ENCODE measurements at regions not wholly inside any gene's neighbourhood (a gene's known extent, or its start where the extent isn't known, plus 50 kb on each side); places are given as distances from the start of the nearest gene placed in this dataset.

DNA sequence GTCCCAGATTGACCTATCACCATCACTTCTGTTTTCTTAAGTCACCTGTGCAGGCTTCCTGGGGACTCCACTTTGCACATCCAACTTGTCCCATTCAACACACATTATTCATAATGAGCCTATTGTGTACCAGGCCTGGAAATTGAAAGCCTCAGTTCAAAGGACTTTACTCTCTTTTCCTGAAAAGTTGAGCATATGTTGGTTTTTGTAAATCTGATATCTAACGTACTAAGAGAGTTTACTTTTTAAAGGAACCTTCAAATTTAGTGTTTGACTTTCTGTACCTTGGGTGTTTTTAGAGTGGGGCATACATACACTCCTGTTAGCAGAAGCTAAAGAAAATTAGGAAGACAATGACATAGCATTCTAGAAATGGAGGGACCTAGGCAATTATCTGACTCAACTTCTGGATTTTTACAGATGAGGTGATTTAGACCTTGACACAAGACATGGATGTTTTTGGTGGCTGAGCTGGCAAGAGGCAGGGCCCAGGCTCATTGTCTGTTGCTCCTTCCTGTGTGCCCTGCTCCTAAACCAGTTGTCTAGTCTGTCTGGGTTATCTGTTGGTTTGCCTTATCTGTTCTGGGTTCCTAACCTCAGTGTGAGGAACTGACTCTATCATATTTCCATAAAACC, 336.5 kb downstream of the RPS6KC1 start:
- Histone ChIP-seq H3K4me3 (ENCODE audit: low read length) (no peak overlapping the region), H3K79me2 (ENCODE audit: low read length) (no peaks in the 10 kb centered on the region), H3K27ac (ENCODE audit: low read length) (no peak overlapping the region), H3K9ac (ENCODE audit: low read length) (no peak overlapping the region), H3K27me3 (replicated peaks; ENCODE audit: insufficient read depth, low read length) (no peaks in the 10 kb centered on the region), H3K9me3 (replicated peaks; ENCODE audit: insufficient read depth, low read length) (no peaks in the 10 kb centered on the region), H4K20me1 (ENCODE audit: insufficient read depth, low read length) (no peaks in the 10 kb centered on the region), H3K36me3 (replicated peaks; ENCODE audit: insufficient read depth, low read length) (no peaks in the 10 kb centered on the region), H3F3A (ENCODE audit: insufficient read depth, low read length) (no peaks in the 10 kb centered on the region), H3K9me2 (replicated peaks; ENCODE audit: insufficient read depth, low read length) (no peaks in the 10 kb centered on the region), H3K4me2 (ENCODE audit: low read depth, low read length) (no peak overlapping the region), H2AFZ (ENCODE audit: low read length) (no peak overlapping the region), H3K4me1 (ENCODE audit: low read length) (no peaks in the 10 kb centered on the region)
- TF ChIP-seq EZH2 (optimal IDR thresholded peaks at IDR 0.05; ENCODE audit: low read depth, low read length) (no peak), EZH2phosphoT487 (IDR thresholded peaks at IDR 0.05; ENCODE audit: low read length) (no peak)
- TF ChIP-seq, protein P1, sequence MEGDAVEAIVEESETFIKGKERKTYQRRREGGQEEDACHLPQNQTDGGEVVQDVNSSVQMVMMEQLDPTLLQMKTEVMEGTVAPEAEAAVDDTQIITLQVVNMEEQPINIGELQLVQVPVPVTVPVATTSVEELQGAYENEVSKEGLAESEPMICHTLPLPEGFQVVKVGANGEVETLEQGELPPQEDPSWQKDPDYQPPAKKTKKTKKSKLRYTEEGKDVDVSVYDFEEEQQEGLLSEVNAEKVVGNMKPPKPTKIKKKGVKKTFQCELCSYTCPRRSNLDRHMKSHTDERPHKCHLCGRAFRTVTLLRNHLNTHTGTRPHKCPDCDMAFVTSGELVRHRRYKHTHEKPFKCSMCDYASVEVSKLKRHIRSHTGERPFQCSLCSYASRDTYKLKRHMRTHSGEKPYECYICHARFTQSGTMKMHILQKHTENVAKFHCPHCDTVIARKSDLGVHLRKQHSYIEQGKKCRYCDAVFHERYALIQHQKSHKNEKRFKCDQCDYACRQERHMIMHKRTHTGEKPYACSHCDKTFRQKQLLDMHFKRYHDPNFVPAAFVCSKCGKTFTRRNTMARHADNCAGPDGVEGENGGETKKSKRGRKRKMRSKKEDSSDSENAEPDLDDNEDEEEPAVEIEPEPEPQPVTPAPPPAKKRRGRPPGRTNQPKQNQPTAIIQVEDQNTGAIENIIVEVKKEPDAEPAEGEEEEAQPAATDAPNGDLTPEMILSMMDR (IDR thresholded peaks at IDR 0.05; ENCODE audit: low read length) = no peak
- no peak for DNase-seq

DNA sequence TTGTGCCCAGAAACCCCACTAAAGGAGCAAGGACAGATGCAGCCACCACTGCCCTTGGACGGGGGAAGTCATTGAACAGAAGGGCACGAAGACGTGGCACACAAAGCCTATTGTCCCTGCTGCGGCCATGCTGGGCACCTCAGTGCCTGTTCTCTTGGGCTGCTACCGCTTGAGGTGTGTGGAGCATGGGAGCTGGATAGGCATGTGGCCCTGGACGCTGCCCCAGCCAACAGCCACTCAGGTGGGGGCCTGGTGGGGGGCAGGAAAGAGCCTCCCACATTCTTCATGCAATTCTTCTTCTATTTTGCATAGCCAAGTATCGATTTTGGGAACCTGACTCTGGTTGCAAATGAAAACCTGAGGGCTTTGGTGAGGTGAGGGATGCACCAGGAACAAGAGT, 337.2 kb downstream of the RPS6KC1 start:
- Histone ChIP-seq H4K20me1 (ENCODE audit: insufficient read depth, low read length) (no peaks in the 10 kb centered on the region), H3K36me3 (replicated peaks; ENCODE audit: insufficient read depth, low read length) (no peaks in the 10 kb centered on the region), H3K27me3 (replicated peaks; ENCODE audit: insufficient read depth, low read length) (no peaks in the 10 kb centered on the region), H3F3A (ENCODE audit: insufficient read depth, low read length) (no peaks in the 10 kb centered on the region), H3K27ac (ENCODE audit: low read length) (no peak overlapping the region), H3K4me3 (ENCODE audit: low read length) (no peak overlapping the region), H3K9me2 (replicated peaks; ENCODE audit: insufficient read depth, low read length) (no peaks in the 10 kb centered on the region), H3K4me1 (ENCODE audit: low read length) (no peaks in the 10 kb centered on the region), H3K79me2 (ENCODE audit: low read length) (no peaks in the 10 kb centered on the region), H3K9me3 (replicated peaks; ENCODE audit: insufficient read depth, low read length) (no peaks in the 10 kb centered on the region), H2AFZ (ENCODE audit: low read length) (no peak overlapping the region), H3K4me2 (ENCODE audit: low read depth, low read length) (no peak overlapping the region), H3K9ac (ENCODE audit: low read length) (no peak overlapping the region)
- TF ChIP-seq EZH2phosphoT487 (IDR thresholded peaks at IDR 0.05; ENCODE audit: low read length) = no peak
- no peak for TF ChIP-seq EZH2 (optimal IDR thresholded peaks at IDR 0.05; ENCODE audit: low read depth, low read length)
- TF ChIP-seq, protein P1 (IDR thresholded peaks at IDR 0.05; ENCODE audit: low read length) = no peak
- DNase-seq = no peak

DNA sequence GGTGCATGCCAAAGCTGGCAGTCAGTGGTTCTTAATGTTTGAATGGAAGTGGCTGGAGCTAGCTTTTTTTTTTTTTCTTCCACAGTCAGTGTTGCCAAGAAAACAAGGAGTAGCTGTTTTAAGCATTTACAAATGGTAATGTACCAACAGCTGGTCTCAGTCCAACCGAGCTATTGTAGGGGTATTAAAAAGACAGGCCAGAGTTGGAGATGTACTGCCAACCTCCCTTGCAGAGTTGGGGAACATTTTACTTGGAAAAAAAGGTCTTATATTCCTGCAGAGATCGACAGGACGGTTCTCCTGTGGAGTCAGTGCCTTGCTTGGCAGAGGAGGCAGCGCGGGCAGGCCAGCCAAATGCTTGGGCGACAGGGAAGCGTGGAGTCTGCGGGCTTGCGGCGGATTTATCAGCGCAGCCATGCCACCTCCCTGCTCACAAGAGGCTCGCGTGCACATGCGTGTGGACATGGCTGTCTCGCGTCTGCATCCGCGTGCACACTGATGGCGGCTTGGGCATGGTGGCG, 338.1 kb downstream of the RPS6KC1 start:
- no peak for DNase-seq
- Histone ChIP-seq H2AFZ (ENCODE audit: low read length) (no peak overlapping the region), H3K4me3 (ENCODE audit: low read length) (no peak overlapping the region), H3K4me1 (ENCODE audit: low read length) (no peaks in the 10 kb centered on the region), H3K27ac (ENCODE audit: low read length) (no peak overlapping the region), H3F3A (ENCODE audit: insufficient read depth, low read length) (no peaks in the 10 kb centered on the region), H3K27me3 (replicated peaks; ENCODE audit: insufficient read depth, low read length) (no peaks in the 10 kb centered on the region), H3K36me3 (replicated peaks; ENCODE audit: insufficient read depth, low read length) (no peaks in the 10 kb centered on the region), H3K4me2 (ENCODE audit: low read depth, low read length) (no peak overlapping the region), H3K9me3 (replicated peaks; ENCODE audit: insufficient read depth, low read length) (no peaks in the 10 kb centered on the region), H4K20me1 (ENCODE audit: insufficient read depth, low read length) (no peaks in the 10 kb centered on the region), H3K79me2 (ENCODE audit: low read length) (no peaks in the 10 kb centered on the region), H3K9me2 (replicated peaks; ENCODE audit: insufficient read depth, low read length) (no peaks in the 10 kb centered on the region), H3K9ac (ENCODE audit: low read length) (no peak overlapping the region)
- TF ChIP-seq, protein P1 (IDR thresholded peaks at IDR 0.05; ENCODE audit: low read length) = no peak
- no peak for TF ChIP-seq EZH2phosphoT487 (IDR thresholded peaks at IDR 0.05; ENCODE audit: low read length)
- no peak for TF ChIP-seq EZH2 (optimal IDR thresholded peaks at IDR 0.05; ENCODE audit: low read depth, low read length)

All from MM.1S (cell line).